Thyroid gland (tissue), 4 donors: ENCODE measurements at regions not wholly inside any gene's neighbourhood (a gene's known extent, or its start where the extent isn't known, plus 50 kb on each side); places are given as distances from the start of the nearest gene placed in this dataset.

Experiments
- CTCF ChIP-seq, 6 experiments: fragments of 200-600 bp in 3 of 6; fragments of 450-650 bp in 3 of 6; sonication (generic) in 3 of 6; IDR thresholded peaks; one replicate each; pipeline ENCODE4 v1.5.1; 2016 to 2019; ENCODE audit warnings: antibody characterized with exemption in 6 of 6, mild to moderate bottlenecking in 2 of 6, inconsistent platforms in 1 of 6, moderate library complexity in 1 of 6
- POLR2A ChIP-seq, 2 donors: fragments of 450-650 bp; IDR thresholded peaks; one replicate each; pipeline ENCODE4 v1.6.1; 2017; ENCODE audit warnings: antibody characterized with exemption in 2 of 2, mild to moderate bottlenecking in 2 of 2, moderate library complexity in 1 of 2

- TF ChIP-seq CTCF (IDR thresholded peaks at IDR 0.05) (no peak), POLR2A (IDR thresholded peaks at IDR 0.05) (no peak)
These were observed 275.7 kb upstream of the KYNU start for GRCh38 chr2:142601794-142602193.
